GM12801 (cell line): ENCODE measurements at regions not wholly inside any gene's neighbourhood (a gene's known extent, or its start where the extent isn't known, plus 50 kb on each side); places are given as distances from the start of the nearest gene placed in this dataset.

Source experiments
- CTCF ChIP-seq: IDR thresholded peaks from one replicate; pipeline ENCODE4 v1.5.1; 2011; ENCODE audit warnings: control low read depth; ENCODE audit not compliant: insufficient read length; ENCODE audit errors: extremely low read depth

GRCh38 chr7:113404245-113404644 lies 285.9 kb upstream of the SMIM30 start:
- no peak for TF ChIP-seq CTCF

- no peak for TF ChIP-seq CTCF
Observed at GRCh38 chr7:113402482-113402881, 284.1 kb upstream of the SMIM30 start.

- no peak for TF ChIP-seq CTCF
Observed at GRCh38 chr7:113402005-113402404, 283.7 kb upstream of the SMIM30 start.

GRCh38 chr7:113394856-113395255 lies 276.5 kb upstream of the SMIM30 start:
- TF ChIP-seq CTCF: no peak

- TF ChIP-seq CTCF: no peak
Observed at GRCh38 chr7:113392841-113393540, 274.6 kb upstream of the SMIM30 start.

- TF ChIP-seq CTCF: no peak
Observed at GRCh38 chr7:113392421-113392820, 274.1 kb upstream of the SMIM30 start.

GRCh38 chr7:113389112-113389646 lies 270.8 kb upstream of the SMIM30 start:
- TF ChIP-seq CTCF: no peak
